ENCODE measurements at regions not wholly inside any gene's neighbourhood (a gene's known extent, or its start where the extent isn't known, plus 50 kb on each side); places are given as distances from the start of the nearest gene placed in this dataset.

- no peak for TF ChIP-seq CTCF (optimal IDR thresholded peaks at IDR 0.05 in 1 of 3, IDR thresholded peaks at IDR 0.05 in 1 of 3, conservative IDR thresholded peaks at IDR 0.05 in 1 of 3; ENCODE audit: extremely low read depth in 1 of 3, insufficient read depth in 2 of 3, low read length in 3 of 3)
- TF ChIP-seq EZH2 (IDR thresholded peaks at IDR 0.05; ENCODE audit: low read length) = no peak
Measured at GRCh38 chr3:158005391-158006100, 100.7 kb downstream of the SHOX2 start.
